Neutrophil (primary cell): ENCODE measurements at regions not wholly inside any gene's neighbourhood (a gene's known extent, or its start where the extent isn't known, plus 50 kb on each side); places are given as distances from the start of the nearest gene placed in this dataset.
"Not testable (repeated sequence)": the region's sequence is repeated elsewhere in the genome, so short reads cannot be mapped to it uniquely, and the experiment has no call there.

ENCODE experiments used
- H3K27ac ChIP-seq: fragments of 200-600 bp; sonication (generic); 2 replicates; pipeline ENCODE4 v1.5.1; 2016; ENCODE audit warnings: mild to moderate bottlenecking, moderate library complexity
- H3K27me3 ChIP-seq: fragments of 200-600 bp; sonication (generic); 2 replicates; pipeline ENCODE4 v1.6.0; 2016; ENCODE audit warnings: mild to moderate bottlenecking
- H3K36me3 ChIP-seq: fragments of 200-600 bp; sonication (generic); 2 replicates; pipeline ENCODE4 v1.5.1; 2017
- H3K4me1 ChIP-seq, 2 experiments: fragments of 200-600 bp in 1 of 2; sonication (generic) in 1 of 2; 1 replicate in 1 of 2; 2 replicates in 1 of 2; pipeline versions ENCODE4 v1.5.1 to v1.6.1; 2013 to 2016; ENCODE audit warnings: low read depth in 1 of 2, low read length in 1 of 2, mild to moderate bottlenecking in 1 of 2, moderate library complexity in 1 of 2; ENCODE audit not compliant: control insufficient read depth in 1 of 2, insufficient read depth in 1 of 2
- H3K4me3 ChIP-seq, 2 experiments: fragments of 200-600 bp in 1 of 2; sonication (generic) in 1 of 2; 1 replicate in 1 of 2; 2 replicates in 1 of 2; pipeline ENCODE4 v1.5.1; 2013 to 2016; ENCODE audit warnings: low read depth in 1 of 2, low read length in 1 of 2, mild to moderate bottlenecking in 1 of 2, moderate library complexity in 1 of 2
- H3K9me3 ChIP-seq: fragments of 200-600 bp; sonication (generic); 2 replicates; pipeline ENCODE4 v1.5.1; 2016
- TF ChIP-seq, protein P1 (sequence below): fragments of 200-600 bp; sonication (generic); IDR thresholded peaks from 2 replicates; pipeline ENCODE4 v1.5.1; 2016; ENCODE audit warnings: antibody characterized with exemption

DNA sequence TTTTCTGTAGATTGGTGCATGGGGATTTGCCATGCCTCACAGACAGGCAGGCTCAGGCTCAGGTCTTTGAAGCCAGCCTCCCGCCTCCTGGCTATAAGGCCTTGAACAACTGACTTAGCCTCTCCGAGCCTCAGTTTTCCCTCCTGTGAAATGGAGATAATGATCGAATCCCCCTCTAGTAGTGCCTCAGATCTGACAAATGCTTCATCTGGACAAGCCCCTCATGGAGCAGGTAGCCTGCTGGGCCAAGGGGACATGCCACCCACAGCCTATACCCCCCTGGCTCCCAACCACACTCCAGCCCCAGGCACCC, 68.1 kb upstream of the LCTL start:
- Histone ChIP-seq H3K4me1 (no peaks in the 10 kb centered on the region), H3K27ac (no peak overlapping the region), H3K9me3 (no peaks in the 10 kb centered on the region), H3K4me3 (no peak overlapping the region), H3K36me3 (no peaks in the 10 kb centered on the region), H3K27me3 (no peaks in the 10 kb centered on the region)
- TF ChIP-seq, protein P1, sequence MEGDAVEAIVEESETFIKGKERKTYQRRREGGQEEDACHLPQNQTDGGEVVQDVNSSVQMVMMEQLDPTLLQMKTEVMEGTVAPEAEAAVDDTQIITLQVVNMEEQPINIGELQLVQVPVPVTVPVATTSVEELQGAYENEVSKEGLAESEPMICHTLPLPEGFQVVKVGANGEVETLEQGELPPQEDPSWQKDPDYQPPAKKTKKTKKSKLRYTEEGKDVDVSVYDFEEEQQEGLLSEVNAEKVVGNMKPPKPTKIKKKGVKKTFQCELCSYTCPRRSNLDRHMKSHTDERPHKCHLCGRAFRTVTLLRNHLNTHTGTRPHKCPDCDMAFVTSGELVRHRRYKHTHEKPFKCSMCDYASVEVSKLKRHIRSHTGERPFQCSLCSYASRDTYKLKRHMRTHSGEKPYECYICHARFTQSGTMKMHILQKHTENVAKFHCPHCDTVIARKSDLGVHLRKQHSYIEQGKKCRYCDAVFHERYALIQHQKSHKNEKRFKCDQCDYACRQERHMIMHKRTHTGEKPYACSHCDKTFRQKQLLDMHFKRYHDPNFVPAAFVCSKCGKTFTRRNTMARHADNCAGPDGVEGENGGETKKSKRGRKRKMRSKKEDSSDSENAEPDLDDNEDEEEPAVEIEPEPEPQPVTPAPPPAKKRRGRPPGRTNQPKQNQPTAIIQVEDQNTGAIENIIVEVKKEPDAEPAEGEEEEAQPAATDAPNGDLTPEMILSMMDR, result no peak

DNA sequence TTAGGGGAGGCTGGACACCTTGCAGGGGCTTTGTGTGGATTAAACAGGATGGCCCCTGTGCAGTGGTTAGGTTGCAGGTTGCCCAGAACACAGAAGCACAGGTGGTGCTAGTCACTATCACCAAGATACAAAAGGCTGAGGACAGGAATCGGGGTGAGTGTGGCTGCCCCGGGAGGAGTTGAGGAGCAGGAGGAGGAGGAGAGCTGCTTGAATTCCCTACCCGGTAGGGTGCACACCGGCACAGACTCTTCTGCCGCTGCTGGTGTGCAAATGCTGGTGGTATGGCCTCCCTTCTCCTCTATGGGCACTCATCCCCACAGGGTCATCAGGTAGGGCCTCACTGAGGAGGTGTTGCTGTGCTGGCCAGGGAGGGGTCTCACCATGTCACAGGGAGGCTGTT, 67.5 kb upstream of the SMAD6 start:
- no peaks in the 10 kb centered on the region for H3K9me3 ChIP-seq
- TF ChIP-seq, protein P1, result no peak
- H3K27me3 ChIP-seq, result no peaks in the 10 kb centered on the region

DNA sequence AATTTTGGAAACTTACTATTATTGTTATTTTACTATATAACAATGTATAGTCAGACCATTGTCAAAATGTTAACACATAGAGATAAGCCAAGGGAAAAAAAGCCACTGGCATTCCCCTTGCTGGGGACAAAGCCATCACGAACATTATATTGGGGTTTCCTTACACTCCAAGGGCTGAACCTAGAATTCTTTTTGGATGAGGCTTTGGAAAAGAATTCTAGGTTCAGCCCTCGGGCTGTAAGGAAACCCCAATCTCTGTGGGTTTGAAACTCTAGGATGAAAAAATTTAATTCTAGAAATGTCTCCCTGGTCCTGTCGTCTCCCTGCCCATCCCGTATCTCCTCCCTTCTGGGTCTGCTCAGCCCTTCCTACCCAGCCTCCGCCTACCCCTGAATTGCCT, 67.0 kb upstream of the SMAD6 start:
- H3K9me3 ChIP-seq, result no peaks in the 10 kb centered on the region
- no peak overlapping the region for H3K27ac ChIP-seq
- no peaks in the 10 kb centered on the region for H3K4me1 ChIP-seq
- no peak overlapping the region for H3K4me3 ChIP-seq
- H3K36me3 ChIP-seq, result no peaks in the 10 kb centered on the region
- TF ChIP-seq, protein P1, result no peak
- H3K27me3 ChIP-seq, result no peaks in the 10 kb centered on the region

More for the DNA sequence above, 67.5 kb upstream of the SMAD6 start:
- Histone ChIP-seq H3K4me1 (no peaks in the 10 kb centered on the region), H3K36me3 (no peaks in the 10 kb centered on the region), H3K27ac (no peak overlapping the region), H3K4me3 (no peak overlapping the region)

DNA sequence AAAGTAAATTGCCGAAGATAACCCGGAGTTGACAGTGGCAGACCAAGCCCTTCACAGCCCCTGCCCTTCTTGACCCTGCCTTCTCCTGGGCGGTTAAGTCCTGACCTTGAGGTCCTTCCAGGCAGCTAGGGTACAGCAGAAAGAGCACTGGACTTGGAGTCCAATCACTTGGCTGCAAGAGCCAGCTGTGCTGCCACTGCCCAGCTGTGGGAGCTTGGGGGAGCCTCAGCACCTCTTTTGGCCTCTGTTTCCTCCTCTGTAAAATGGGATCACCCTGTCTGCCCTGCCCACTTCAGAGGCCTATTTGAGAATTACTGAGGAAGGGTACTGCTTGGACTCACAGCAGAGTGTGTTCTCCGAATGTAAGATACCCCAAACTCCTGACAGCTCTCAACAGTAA, 66.2 kb upstream of the SMAD6 start:
- no peak overlapping the region for H3K27ac ChIP-seq
- TF ChIP-seq, protein P1, result no peak
- no peaks in the 10 kb centered on the region for H3K27me3 ChIP-seq
- H3K4me3 ChIP-seq, result no peak overlapping the region
- H3K4me1 ChIP-seq, result no peaks in the 10 kb centered on the region
- H3K36me3 ChIP-seq, result no peaks in the 10 kb centered on the region
- H3K9me3 ChIP-seq, result no peaks in the 10 kb centered on the region

DNA sequence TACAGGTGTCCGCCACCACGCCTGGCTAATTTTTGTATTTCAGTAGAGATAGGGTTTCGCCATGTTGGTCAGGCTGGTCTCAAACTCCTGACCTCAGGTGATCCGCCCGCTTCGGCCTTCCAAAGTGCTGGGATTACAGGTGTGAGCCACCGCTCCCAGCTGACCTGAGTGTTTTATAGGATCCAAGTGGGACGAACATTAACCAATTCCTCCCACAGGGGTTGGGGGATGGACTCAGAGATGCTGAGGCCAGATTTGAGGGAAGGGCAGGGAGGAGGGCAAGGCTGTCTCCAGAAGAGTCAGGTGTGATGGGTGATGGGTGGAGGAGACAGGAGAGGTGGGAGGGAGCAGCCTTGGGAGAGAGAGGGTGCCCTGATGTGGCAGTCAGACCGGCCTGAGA, 65.0 kb upstream of the SMAD6 start:
- H3K4me1 ChIP-seq, H3K9me3 ChIP-seq, H3K36me3 ChIP-seq, H3K4me3 ChIP-seq, H3K27ac ChIP-seq, H3K27me3 ChIP-seq: not testable (repeated sequence)

DNA sequence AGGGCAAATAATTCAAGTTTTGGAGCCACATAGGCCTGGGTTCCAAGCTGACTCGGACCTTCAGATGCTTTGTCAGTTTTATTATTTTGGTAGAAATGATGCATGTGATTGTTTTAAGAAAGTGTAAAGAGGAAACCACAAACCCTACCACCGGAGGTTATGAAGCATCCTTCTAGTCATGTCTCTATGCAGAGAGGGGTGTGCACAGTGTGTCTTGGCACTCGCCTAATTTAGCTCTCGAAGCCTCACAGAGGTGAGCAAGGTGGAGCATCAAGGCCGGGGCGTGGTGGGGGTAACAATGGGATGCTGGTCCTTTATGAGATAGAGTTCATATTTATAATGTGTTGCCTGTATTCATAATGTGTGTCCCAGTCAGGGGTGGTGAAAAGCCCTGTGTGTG, 63.7 kb upstream of the SMAD6 start:
- Histone ChIP-seq H3K27me3 (no peaks in the 10 kb centered on the region), H3K27ac (no peak overlapping the region)
- TF ChIP-seq, protein P1, result no peak

More for the DNA sequence above, 63.7 kb upstream of the SMAD6 start:
- Histone ChIP-seq H3K36me3 (no peaks in the 10 kb centered on the region), H3K4me3 (no peak overlapping the region), H3K4me1 (no peaks in the 10 kb centered on the region), H3K9me3 (no peaks in the 10 kb centered on the region)
